Natural killer cell (primary cell): ENCODE measurements at regions not wholly inside any gene's neighbourhood (a gene's known extent, or its start where the extent isn't known, plus 50 kb on each side); places are given as distances from the start of the nearest gene placed in this dataset.
A peak's percentile ranks its signal among the peaks of the same experiment; 100 is the strongest.
"Not testable (repeated sequence)": the region's sequence is repeated elsewhere in the genome, so short reads cannot be mapped to it uniquely, and the experiment has no call there.

Source experiments
- ATAC-seq, 3 donors: fragments of 150-1000 bp in 2 of 3; fragments of 200-7000 bp in 1 of 3; cut with Tn5 transposase; 1 replicate in 1 of 3; 2 replicates in 2 of 3; pipeline ENCODE4 v1.10.0; 2021; ENCODE audit warnings: mild to moderate bottlenecking in 2 of 3, moderate library complexity in 2 of 3
- DNase-seq, 2 donors: peaks; one replicate each; pipeline versions ENCODE4 v3.0.0 to v3.0.0-alpha.2; 2013 to 2021; ENCODE audit warnings: mixed read lengths in 1 of 2
- H3K27ac ChIP-seq: one replicate; pipeline ENCODE4 v1.5.1; 2013; ENCODE audit warnings: mild to moderate bottlenecking, low read length
- H3K27me3 ChIP-seq: one replicate; pipeline ENCODE4 v1.6.1; 2013; ENCODE audit warnings: low read length; ENCODE audit not compliant: control insufficient read depth, insufficient read depth
- H3K36me3 ChIP-seq: one replicate; pipeline ENCODE4 v1.6.1; 2013; ENCODE audit warnings: low read length; ENCODE audit not compliant: control insufficient read depth, insufficient read depth
- H3K4me1 ChIP-seq: one replicate; pipeline ENCODE4 v1.6.1; 2013; ENCODE audit warnings: low read length; ENCODE audit not compliant: control insufficient read depth, insufficient read depth
- H3K4me3 ChIP-seq: one replicate; pipeline ENCODE4 v1.5.1; 2013; ENCODE audit warnings: low read length
- H3K9me3 ChIP-seq: one replicate; pipeline ENCODE4 v1.6.1; 2013; ENCODE audit warnings: low read length; ENCODE audit not compliant: control insufficient read depth, insufficient read depth
- H3K27ac Mint-ChIP-seq, 2 donors: one replicate each; pipeline ENCODE4 v1.8.0; 2022; ENCODE audit warnings: mild to moderate bottlenecking in 2 of 2, mixed read lengths in 2 of 2, moderate library complexity in 1 of 2
- H3K27me3 Mint-ChIP-seq, 2 donors: one replicate each; pipeline ENCODE4 v1.8.0; 2022; ENCODE audit warnings: low read depth in 2 of 2, mixed read lengths in 2 of 2
- H3K36me3 Mint-ChIP-seq: one replicate; pipeline ENCODE4 v1.8.0; 2022; ENCODE audit warnings: mixed read lengths
- H3K4me1 Mint-ChIP-seq, 2 donors: one replicate each; pipeline ENCODE4 v1.8.0; 2022; ENCODE audit warnings: mixed read lengths in 2 of 2
- H3K4me3 Mint-ChIP-seq: one replicate; pipeline ENCODE4 v1.8.0; 2022; ENCODE audit warnings: mild to moderate bottlenecking, moderate library complexity, mixed read lengths
- H3K9me3 Mint-ChIP-seq, 2 donors: one replicate each; pipeline ENCODE4 v1.8.0; 2022; ENCODE audit warnings: mixed read lengths in 2 of 2
- CTCF ChIP-seq: fragments of 200-600 bp; IDR thresholded peaks from one replicate; pipeline ENCODE4 v1.8.0; 2022; ENCODE audit warnings: antibody characterized with exemption
- WGBS: methylation state at CpG from one replicate; pipeline ENCODE4 v1.1.7; 2013; ENCODE audit warnings: missing lambda C conversion rate; ENCODE audit not compliant: insufficient coverage; 5-methylcytosine and 5-hydroxymethylcytosine counted together
- intact Hi-C: fragments of 100-400 bp; cut with micrococcal nuclease; formaldehyde crosslinking; loops from one replicate; pipeline ENCODE4 v1.14.2; 2022

- ATAC-seq (no peak), DNase-seq (peak in 1 of 2 donors; percentile 53)
- no peak overlapping the region for H3K4me3 ChIP-seq
- WGBS: 30% methylated on average over 7 of the region's 7 CpGs
- no peak overlapping the region for H3K4me3 Mint-ChIP-seq
- intact Hi-C loops: no loop called here
- peaks cover 10 to 31% of the 10 kb centered on the region in 2 donors for H3K27me3 Mint-ChIP-seq
- no peak for TF ChIP-seq CTCF
- no peaks in the 10 kb centered on the region for H3K9me3 Mint-ChIP-seq
- H3K36me3 ChIP-seq: no peaks in the 10 kb centered on the region
- H3K4me1 Mint-ChIP-seq: no peaks in the 10 kb centered on the region
- no peak overlapping the region for H3K27ac Mint-ChIP-seq
- no peaks in the 10 kb centered on the region for H3K9me3 ChIP-seq
- no peaks in the 10 kb centered on the region for H3K4me1 ChIP-seq
- H3K36me3 Mint-ChIP-seq: no peaks in the 10 kb centered on the region
- no peaks in the 10 kb centered on the region for H3K27me3 ChIP-seq
- H3K27ac ChIP-seq: no peak overlapping the region
Measured at GRCh38 chr20:52305858-52306257, 114.3 kb upstream of the ZFP64 start.

- no peak for TF ChIP-seq CTCF
- no peak overlapping the region for H3K27ac ChIP-seq
- DNase-seq: no peak
- no peaks in the 10 kb centered on the region for H3K36me3 ChIP-seq
- ATAC-seq: no peak
- Mint-ChIP-seq H3K27me3 (peaks cover 8 to 36% of the 10 kb centered on the region in 2 donors), H3K4me1 (no peaks in the 10 kb centered on the region), H3K9me3 (no peaks in the 10 kb centered on the region), H3K4me3 (no peak overlapping the region), H3K27ac (no peak overlapping the region), H3K36me3 (no peaks in the 10 kb centered on the region)
- 96% methylated on average over 3 of the region's 3 CpGs for WGBS
- intact Hi-C loops: no loop called here
- no peaks in the 10 kb centered on the region for H3K4me1 ChIP-seq
- no peaks in the 10 kb centered on the region for H3K27me3 ChIP-seq
- H3K4me3 ChIP-seq: no peak overlapping the region
- H3K9me3 ChIP-seq: no peaks in the 10 kb centered on the region
Measured at GRCh38 chr20:52305024-52305645, 113.6 kb upstream of the ZFP64 start.

- no peaks in the 10 kb centered on the region for H3K27me3 ChIP-seq
- no peak overlapping the region for H3K27ac Mint-ChIP-seq
- no peak overlapping the region for H3K4me3 ChIP-seq
- no peaks in the 10 kb centered on the region for H3K9me3 Mint-ChIP-seq
- ATAC-seq: no peak
- no peaks in the 10 kb centered on the region for H3K4me1 Mint-ChIP-seq
- H3K36me3 ChIP-seq: no peaks in the 10 kb centered on the region
- WGBS: 58% methylated on average over 5 of the region's 7 CpGs
- no peaks in the 10 kb centered on the region for H3K36me3 Mint-ChIP-seq
- no peak overlapping the region for H3K4me3 Mint-ChIP-seq
- TF ChIP-seq CTCF: no peak
- DNase-seq: no peak
- peaks cover 8 to 36% of the 10 kb centered on the region in 2 donors for H3K27me3 Mint-ChIP-seq
- no peak overlapping the region for H3K27ac ChIP-seq
- no peaks in the 10 kb centered on the region for H3K4me1 ChIP-seq
- intact Hi-C loops: no loop called here
- no peaks in the 10 kb centered on the region for H3K9me3 ChIP-seq
Measured at GRCh38 chr20:52303281-52303950, 111.8 kb upstream of the ZFP64 start.

GRCh38 chr20:52302736-52303135 lies 111.2 kb upstream of the ZFP64 start:
- 64% methylated on average over 3 of the region's 3 CpGs for WGBS
- no peaks in the 10 kb centered on the region for H3K4me1 ChIP-seq
- intact Hi-C loops: no loop called here
- H3K36me3 ChIP-seq: no peaks in the 10 kb centered on the region
- DNase-seq (no peak), ATAC-seq (no peak)
- H3K36me3 Mint-ChIP-seq: no peaks in the 10 kb centered on the region
- H3K27me3 Mint-ChIP-seq: peaks cover 8 to 36% of the 10 kb centered on the region in 2 donors
- no peak overlapping the region for H3K27ac Mint-ChIP-seq
- no peaks in the 10 kb centered on the region for H3K27me3 ChIP-seq
- no peaks in the 10 kb centered on the region for H3K4me1 Mint-ChIP-seq
- no peaks in the 10 kb centered on the region for H3K9me3 ChIP-seq
- no peak for TF ChIP-seq CTCF
- no peak overlapping the region for H3K4me3 Mint-ChIP-seq
- H3K27ac ChIP-seq: no peak overlapping the region
- no peak overlapping the region for H3K4me3 ChIP-seq
- H3K9me3 Mint-ChIP-seq: no peaks in the 10 kb centered on the region

GRCh38 chr20:52302051-52302450 lies 110.5 kb upstream of the ZFP64 start:
- 94% methylated on average over 6 of the region's 6 CpGs for WGBS
- intact Hi-C loops, H3K27ac ChIP-seq, H3K27me3 ChIP-seq, H3K4me1 ChIP-seq, H3K9me3 ChIP-seq, H3K36me3 Mint-ChIP-seq, H3K4me3 ChIP-seq, H3K4me3 Mint-ChIP-seq, H3K4me1 Mint-ChIP-seq, ATAC-seq, H3K9me3 Mint-ChIP-seq, H3K36me3 ChIP-seq, DNase-seq, H3K27ac Mint-ChIP-seq: not testable (repeated sequence)
- peaks cover 8 to 36% of the 10 kb centered on the region in 2 donors for H3K27me3 Mint-ChIP-seq
